ENCODE measurements at regions not wholly inside any gene's neighbourhood (a gene's known extent, or its start where the extent isn't known, plus 50 kb on each side); places are given as distances from the start of the nearest gene placed in this dataset.
"Not testable (repeated sequence)": the region's sequence is repeated elsewhere in the genome, so short reads cannot be mapped to it uniquely, and the experiment has no call there.

DNA sequence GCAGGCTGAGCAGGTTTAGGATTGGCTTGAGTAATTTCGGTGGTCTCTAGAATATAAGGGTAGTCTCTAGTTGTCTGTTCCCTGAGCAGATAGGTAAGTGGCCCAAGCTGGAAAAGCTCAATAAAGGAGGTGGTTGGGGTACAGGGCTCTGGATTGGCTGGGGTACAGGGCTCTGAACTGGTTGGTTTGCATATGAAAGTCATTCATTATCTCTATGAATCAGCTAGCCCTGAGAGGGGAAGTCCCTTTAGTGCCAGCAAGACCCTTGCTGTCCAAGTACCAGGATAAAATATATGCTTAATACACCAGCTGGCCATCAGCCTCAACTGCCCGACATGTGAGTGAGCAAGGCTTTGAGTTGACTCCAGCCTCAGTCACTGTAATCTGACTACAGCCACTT lies 93.0 kb downstream of the ZBTB18 start:
- no peak overlapping the region for H3K4me3 ChIP-seq
- no peaks in the 10 kb centered on the region; the same call in none of the 2 replicates for H3K9me3 ChIP-seq (replicated peaks)
- peaks cover 6% of the 10 kb centered on the region; the same call in 1 of the 2 replicates for H3K4me1 ChIP-seq
- no peak for DNase-seq
- no peaks in the 10 kb centered on the region for H3K27me3 ChIP-seq
- no peaks in the 10 kb centered on the region for H3K36me3 ChIP-seq
- no peak overlapping the region for H3K27ac ChIP-seq

- Histone ChIP-seq H3K4me1 (peaks cover 17% of the 10 kb centered on the region), H3K27ac (no peak overlapping the region), H3K9me3 (replicated peaks) (no peaks in the 10 kb centered on the region; the same call in 1 of the 2 replicates), H3K36me3 (no peaks in the 10 kb centered on the region), H3K27me3 (no peaks in the 10 kb centered on the region), H3K4me3 (no peak overlapping the region)
- DNase-seq, result no peak
Measured at GRCh38 chr1:244150071-244150470, 99.0 kb downstream of the ZBTB18 start.

- H3K27ac ChIP-seq, result no peak overlapping the region
- no peak overlapping the region for H3K4me3 ChIP-seq
- H3K9me3 ChIP-seq (replicated peaks), result no peaks in the 10 kb centered on the region; the same call in 1 of the 2 replicates
- no peaks in the 10 kb centered on the region for H3K36me3 ChIP-seq
- peaks cover 17% of the 10 kb centered on the region for H3K4me1 ChIP-seq
- no peaks in the 10 kb centered on the region for H3K27me3 ChIP-seq
- DNase-seq, result no peak
Measured at GRCh38 chr1:244150665-244151064, 99.6 kb downstream of the ZBTB18 start.

- Histone ChIP-seq H3K9me3 (replicated peaks) (no peaks in the 10 kb centered on the region; the same call in 1 of the 2 replicates), H3K4me1 (peaks cover 17% of the 10 kb centered on the region), H3K27ac (no peak overlapping the region), H3K36me3 (no peaks in the 10 kb centered on the region), H3K27me3 (no peaks in the 10 kb centered on the region), H3K4me3 (no peak overlapping the region)
- DNase-seq, result no peak
Measured at GRCh38 chr1:244151537-244151936, 100.5 kb downstream of the ZBTB18 start.

DNA sequence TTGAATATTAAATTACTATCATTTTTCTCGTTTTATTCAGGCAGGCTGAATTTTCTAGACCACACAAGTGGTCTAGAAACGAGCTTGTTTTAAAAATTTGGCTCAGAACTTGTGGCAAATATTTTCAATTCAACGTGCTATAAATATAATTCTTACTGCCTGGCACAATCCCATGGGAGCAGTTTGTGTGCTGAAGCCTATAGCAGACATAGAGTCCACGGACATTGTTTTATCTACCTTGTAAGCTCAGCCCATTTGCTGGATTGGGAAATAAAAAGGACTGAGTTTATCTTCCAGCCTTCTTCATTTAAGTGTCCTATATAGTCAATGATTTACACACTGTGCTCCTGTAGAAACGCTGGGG lies 103.4 kb downstream of the ZBTB18 start:
- H3K27me3 ChIP-seq, result no peaks in the 10 kb centered on the region
- no peak for DNase-seq
- no peaks in the 10 kb centered on the region for H3K36me3 ChIP-seq
- peak overlapping the region; percentile 96 for H3K27ac ChIP-seq
- peaks cover 22% of the 10 kb centered on the region for H3K4me1 ChIP-seq
- H3K4me3 ChIP-seq, result peak overlapping the region; percentile 40
- no peaks in the 10 kb centered on the region for H3K9me3 ChIP-seq (replicated peaks)

GRCh38 chr1:244154872-244155531 lies 103.9 kb downstream of the ZBTB18 start:
- DNase-seq, result peak; percentile 98
- Histone ChIP-seq H3K4me1 (peaks cover 23% of the 10 kb centered on the region), H3K27ac (peak overlapping the region; percentile 96), H3K9me3 (replicated peaks) (no peaks in the 10 kb centered on the region), H3K27me3 (no peaks in the 10 kb centered on the region), H3K4me3 (peak overlapping the region; percentile 46), H3K36me3 (no peaks in the 10 kb centered on the region)

- H3K36me3 ChIP-seq, result no peaks in the 10 kb centered on the region
- H3K4me3 ChIP-seq, result peak overlapping the region; percentile 46
- peaks cover 29% of the 10 kb centered on the region for H3K4me1 ChIP-seq
- no peaks in the 10 kb centered on the region for H3K9me3 ChIP-seq (replicated peaks)
- peak overlapping the region; percentile 96 for H3K27ac ChIP-seq
- no peaks in the 10 kb centered on the region for H3K27me3 ChIP-seq
- peak; percentile 74 to 83 for DNase-seq
Measured at GRCh38 chr1:244155661-244156060, 104.6 kb downstream of the ZBTB18 start.

GRCh38 chr1:244156617-244157016 lies 105.5 kb downstream of the ZBTB18 start:
- Histone ChIP-seq H3K27ac (peak overlapping the region; percentile 96), H3K4me1 (peaks cover 33% of the 10 kb centered on the region), H3K4me3 (peak overlapping the region; percentile 31)
- H3K27me3 ChIP-seq; H3K36me3 ChIP-seq; H3K9me3 ChIP-seq (replicated peaks); DNase-seq: not testable (repeated sequence)

- no peaks in the 10 kb centered on the region for H3K36me3 ChIP-seq
- no peak overlapping the region for H3K27ac ChIP-seq
- no peak for DNase-seq
- peaks cover 39% of the 10 kb centered on the region for H3K4me1 ChIP-seq
- H3K4me3 ChIP-seq, result no peak overlapping the region
- H3K27me3 ChIP-seq, result no peaks in the 10 kb centered on the region
- no peaks in the 10 kb centered on the region for H3K9me3 ChIP-seq (replicated peaks)
Measured at GRCh38 chr1:244157731-244158438, 106.8 kb downstream of the ZBTB18 start.

- no peak overlapping the region for H3K27ac ChIP-seq
- H3K36me3 ChIP-seq, result no peaks in the 10 kb centered on the region
- DNase-seq, result no peak
- H3K9me3 ChIP-seq (replicated peaks), result no peaks in the 10 kb centered on the region
- H3K27me3 ChIP-seq, result no peaks in the 10 kb centered on the region
- no peak overlapping the region for H3K4me3 ChIP-seq
- peaks cover 39% of the 10 kb centered on the region for H3K4me1 ChIP-seq
Measured at GRCh38 chr1:244159646-244160045, 108.6 kb downstream of the ZBTB18 start.

DNA sequence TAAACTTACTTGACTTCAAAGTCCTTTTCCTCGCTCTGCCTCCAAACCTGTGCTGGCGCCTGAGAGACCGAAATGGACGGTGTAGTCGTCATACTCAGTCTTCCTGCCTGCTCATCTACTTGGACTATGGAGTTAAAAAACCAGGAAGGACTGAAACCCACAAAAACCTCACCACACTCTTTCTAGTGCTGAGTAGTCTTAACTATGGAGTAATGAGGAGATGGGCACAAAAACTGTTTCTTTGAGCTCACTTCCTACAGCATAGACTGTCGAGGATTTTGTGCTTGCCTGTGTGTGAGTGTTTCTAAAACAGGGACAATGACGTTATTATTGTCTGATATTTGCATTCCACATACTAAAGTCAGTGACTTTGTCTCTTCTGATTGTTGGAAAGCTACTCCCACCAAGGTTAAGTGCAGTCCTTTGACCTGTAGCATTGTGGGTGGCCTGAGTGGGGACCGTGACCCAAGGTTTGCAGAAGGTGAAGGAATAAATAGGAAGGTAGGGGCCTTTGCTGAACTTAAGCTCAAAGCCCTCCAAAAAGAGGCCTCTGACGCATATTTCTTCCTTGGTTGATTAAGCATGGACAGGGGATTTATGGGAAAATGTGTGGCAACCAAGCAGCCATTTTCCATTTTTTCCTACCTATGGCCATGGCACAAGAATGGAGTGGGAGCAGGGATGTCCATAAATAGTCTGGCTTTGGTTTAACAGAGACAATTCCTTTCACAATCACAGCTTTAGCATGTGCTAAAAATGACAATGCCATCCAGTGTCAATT lies 109.6 kb downstream of the ZBTB18 start:
- Histone ChIP-seq H3K4me1 (peaks cover 45% of the 10 kb centered on the region), H3K27me3 (no peaks in the 10 kb centered on the region), H3K9me3 (replicated peaks) (no peaks in the 10 kb centered on the region), H3K27ac (peak overlapping the region; percentile 16; the same call in 1 of the 2 replicates), H3K4me3 (no peak overlapping the region), H3K36me3 (no peaks in the 10 kb centered on the region)
- peak in 1 of 2 experiments; percentile 9 for DNase-seq

- Histone ChIP-seq H3K4me3 (no peak overlapping the region), H3K27ac (no peak overlapping the region; the same call in 1 of the 2 replicates), H3K36me3 (no peaks in the 10 kb centered on the region), H3K9me3 (replicated peaks) (no peaks in the 10 kb centered on the region), H3K4me1 (peaks cover 45% of the 10 kb centered on the region), H3K27me3 (no peaks in the 10 kb centered on the region)
- DNase-seq, result peak in 1 of 2 experiments; percentile 21
Measured at GRCh38 chr1:244161236-244161510, 110.1 kb downstream of the ZBTB18 start.

GRCh38 chr1:244162786-244163530 lies 111.9 kb downstream of the ZBTB18 start:
- Histone ChIP-seq H3K27me3 (no peaks in the 10 kb centered on the region), H3K9me3 (replicated peaks) (no peaks in the 10 kb centered on the region), H3K4me3 (no peak overlapping the region; the same call in 1 of the 2 replicates), H3K4me1 (peaks cover 41% of the 10 kb centered on the region), H3K36me3 (no peaks in the 10 kb centered on the region), H3K27ac (peak overlapping the region; percentile 92)
- DNase-seq, result peak in 1 of 2 experiments; percentile 9

DNA sequence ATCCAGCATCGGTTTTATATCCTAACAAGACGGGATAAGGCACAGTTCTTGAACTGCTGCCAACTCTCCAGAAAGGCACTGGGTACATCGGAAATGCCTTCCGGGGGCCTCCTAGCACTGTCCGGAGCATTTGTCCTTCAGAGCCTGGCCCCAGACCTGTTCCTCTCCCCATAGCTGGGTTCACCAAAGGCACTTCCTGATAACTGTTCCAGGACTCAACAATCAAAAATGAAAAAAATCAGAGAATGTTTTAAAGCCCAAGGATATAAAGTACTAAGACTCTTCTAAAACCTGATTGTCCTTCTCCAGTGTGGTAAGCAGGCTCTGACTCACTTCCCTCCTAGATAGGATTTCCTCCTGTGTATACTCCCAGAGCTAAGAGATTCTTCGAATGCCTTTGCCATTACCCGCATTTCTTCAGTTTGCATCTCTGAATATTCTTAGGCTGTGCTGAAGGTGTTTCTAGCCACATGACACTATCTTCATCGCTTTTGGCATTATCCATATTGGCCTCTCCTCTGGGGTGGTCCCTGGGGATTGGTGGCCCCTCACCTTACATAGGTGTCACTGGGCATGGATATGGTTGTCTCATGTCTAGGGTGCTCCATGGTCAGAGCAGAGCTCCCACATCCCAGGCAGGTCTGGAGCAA lies 112.9 kb downstream of the ZBTB18 start:
- Histone ChIP-seq H3K36me3 (no peaks in the 10 kb centered on the region), H3K9me3 (replicated peaks) (no peaks in the 10 kb centered on the region), H3K4me1 (peaks cover 40% of the 10 kb centered on the region), H3K27me3 (no peaks in the 10 kb centered on the region), H3K27ac (peak overlapping the region; percentile 92), H3K4me3 (peak overlapping the region; percentile 21)
- DNase-seq, result peak; percentile 84 to 89
